Upper lobe of left lung (tissue), 6 donors: ENCODE measurements at regions not wholly inside any gene's neighbourhood (a gene's known extent, or its start where the extent isn't known, plus 50 kb on each side); places are given as distances from the start of the nearest gene placed in this dataset.
"Not testable (repeated sequence)": the region's sequence is repeated elsewhere in the genome, so short reads cannot be mapped to it uniquely, and the experiment has no call there.

Experiments
- ATAC-seq, 2 donors: fragments of 200-7000 bp; cut with Tn5 transposase; one replicate each; pipeline ENCODE4 v1.9.1; 2022; ENCODE audit warnings: mild to moderate bottlenecking in 2 of 2, moderate library complexity in 2 of 2; ENCODE audit not compliant: low FRiP score in 2 of 2
- DNase-seq, 2 donors: peaks; one replicate each; pipeline ENCODE4 v3.0.0-alpha.2; 2019 to 2020
- H3K27ac ChIP-seq, 4 donors: fragments of 200-600 bp; sonication (generic); one replicate each; pipeline ENCODE4 v1.5.1; 2016 to 2019
- H3K27me3 ChIP-seq, 4 donors: fragments of 200-600 bp; sonication (generic); one replicate each; pipeline ENCODE4 v1.5.1; 2017 to 2019
- H3K36me3 ChIP-seq, 4 donors: fragments of 200-600 bp; sonication (generic); one replicate each; pipeline ENCODE4 v1.5.1; 2016 to 2019
- H3K4me1 ChIP-seq, 4 donors: fragments of 200-600 bp; sonication (generic); one replicate each; pipeline ENCODE4 v1.5.1; 2018 to 2019
- H3K4me3 ChIP-seq, 4 donors: fragments of 200-600 bp; sonication (generic); one replicate each; pipeline ENCODE4 v1.5.1; 2017 to 2019; ENCODE audit warnings: mild to moderate bottlenecking in 2 of 4, moderate library complexity in 1 of 4
- H3K9me3 ChIP-seq, 4 donors: fragments of 200-600 bp; sonication (generic); one replicate each; pipeline ENCODE4 v1.5.1; 2018 to 2019
- EP300 ChIP-seq, 4 donors: sonication (generic); formaldehyde crosslinking; IDR thresholded peaks; one replicate each; pipeline ENCODE4 v1.5.1; 2017; ENCODE audit warnings: antibody characterized with exemption in 4 of 4, control low read depth in 2 of 4
- POLR2A ChIP-seq, 4 donors: fragments of 450-650 bp; IDR thresholded peaks; one replicate each; pipeline ENCODE4 v1.5.1; 2016 to 2017; ENCODE audit warnings: antibody characterized with exemption in 4 of 4, mild to moderate bottlenecking in 2 of 4
- POLR2AphosphoS5 ChIP-seq, 2 donors: sonication (generic); formaldehyde crosslinking; IDR thresholded peaks; one replicate each; pipeline ENCODE4 v1.5.1; 2017; ENCODE audit warnings: antibody characterized with exemption in 2 of 2
- WGBS, 2 donors: methylation state at CpG; one replicate each; pipeline ENCODE4 v1.1.5; 2017 to 2018; 5-methylcytosine and 5-hydroxymethylcytosine counted together
- TF ChIP-seq, protein P1 (sequence below), 6 experiments: fragments of 450-650 bp in 4 of 6; fragments of 200-600 bp in 2 of 6; sonication (generic) in 2 of 6; IDR thresholded peaks; one replicate each; pipeline ENCODE4 v1.5.1; 2016 to 2019; ENCODE audit warnings: antibody characterized with exemption in 6 of 6
- donor health status: DM: no; HTN: no; CAD: no; lungs with moderate emphysema.
- donor health status: DM: no; HTN: yes; CAD: no; lungs with severe emphysema.

- Histone ChIP-seq H3K4me3 (no peak overlapping the region), H3K9me3 (no peaks in the 10 kb centered on the region), H3K27ac (no peak overlapping the region), H3K4me1 (no peaks in the 10 kb centered on the region), H3K27me3 (no peaks in the 10 kb centered on the region), H3K36me3 (no peaks in the 10 kb centered on the region)
- ATAC-seq (no peak), DNase-seq (no peak)
- TF ChIP-seq POLR2A (IDR thresholded peaks at IDR 0.05) (no peak), EP300 (IDR thresholded peaks at IDR 0.05) (no peak), POLR2AphosphoS5 (IDR thresholded peaks at IDR 0.05) (no peak)
- TF ChIP-seq, protein P1, sequence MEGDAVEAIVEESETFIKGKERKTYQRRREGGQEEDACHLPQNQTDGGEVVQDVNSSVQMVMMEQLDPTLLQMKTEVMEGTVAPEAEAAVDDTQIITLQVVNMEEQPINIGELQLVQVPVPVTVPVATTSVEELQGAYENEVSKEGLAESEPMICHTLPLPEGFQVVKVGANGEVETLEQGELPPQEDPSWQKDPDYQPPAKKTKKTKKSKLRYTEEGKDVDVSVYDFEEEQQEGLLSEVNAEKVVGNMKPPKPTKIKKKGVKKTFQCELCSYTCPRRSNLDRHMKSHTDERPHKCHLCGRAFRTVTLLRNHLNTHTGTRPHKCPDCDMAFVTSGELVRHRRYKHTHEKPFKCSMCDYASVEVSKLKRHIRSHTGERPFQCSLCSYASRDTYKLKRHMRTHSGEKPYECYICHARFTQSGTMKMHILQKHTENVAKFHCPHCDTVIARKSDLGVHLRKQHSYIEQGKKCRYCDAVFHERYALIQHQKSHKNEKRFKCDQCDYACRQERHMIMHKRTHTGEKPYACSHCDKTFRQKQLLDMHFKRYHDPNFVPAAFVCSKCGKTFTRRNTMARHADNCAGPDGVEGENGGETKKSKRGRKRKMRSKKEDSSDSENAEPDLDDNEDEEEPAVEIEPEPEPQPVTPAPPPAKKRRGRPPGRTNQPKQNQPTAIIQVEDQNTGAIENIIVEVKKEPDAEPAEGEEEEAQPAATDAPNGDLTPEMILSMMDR (IDR thresholded peaks at IDR 0.05), result no peak
- WGBS, 2 donors, result 78 to 85% methylated on average over 13 to 18 of the region's 18 CpGs
These were observed 101.3 kb upstream of the SULF2 start for GRCh38 chr20:47886454-47887041.

- WGBS, 2 donors, result 81 to 91% methylated on average over 8 of the region's 8 CpGs
- no peak overlapping the region for H3K4me3 ChIP-seq
- no peak for TF ChIP-seq EP300 (IDR thresholded peaks at IDR 0.05)
- TF ChIP-seq POLR2A (IDR thresholded peaks at IDR 0.05), result no peak
- TF ChIP-seq POLR2AphosphoS5 (IDR thresholded peaks at IDR 0.05), result no peak
- TF ChIP-seq, protein P1 (IDR thresholded peaks at IDR 0.05), result no peak
- H3K9me3 ChIP-seq, result no peaks in the 10 kb centered on the region
- no peaks in the 10 kb centered on the region for H3K4me1 ChIP-seq
- ATAC-seq (no peak), DNase-seq (no peak)
- H3K27me3 ChIP-seq, result no peaks in the 10 kb centered on the region
- H3K36me3 ChIP-seq, result no peaks in the 10 kb centered on the region
- H3K27ac ChIP-seq, result no peak overlapping the region
These were observed 100.7 kb upstream of the SULF2 start for GRCh38 chr20:47885909-47886453.

- not testable (repeated sequence) for DNase-seq, H3K36me3 ChIP-seq, H3K9me3 ChIP-seq, H3K27ac ChIP-seq, H3K4me3 ChIP-seq, H3K4me1 ChIP-seq, H3K27me3 ChIP-seq, ATAC-seq
- 69 to 86% methylated on average over 1 of the region's 1 CpG for WGBS, 2 donors
These were observed 98.7 kb upstream of the SULF2 start for GRCh38 chr20:47883940-47884339.

DNA sequence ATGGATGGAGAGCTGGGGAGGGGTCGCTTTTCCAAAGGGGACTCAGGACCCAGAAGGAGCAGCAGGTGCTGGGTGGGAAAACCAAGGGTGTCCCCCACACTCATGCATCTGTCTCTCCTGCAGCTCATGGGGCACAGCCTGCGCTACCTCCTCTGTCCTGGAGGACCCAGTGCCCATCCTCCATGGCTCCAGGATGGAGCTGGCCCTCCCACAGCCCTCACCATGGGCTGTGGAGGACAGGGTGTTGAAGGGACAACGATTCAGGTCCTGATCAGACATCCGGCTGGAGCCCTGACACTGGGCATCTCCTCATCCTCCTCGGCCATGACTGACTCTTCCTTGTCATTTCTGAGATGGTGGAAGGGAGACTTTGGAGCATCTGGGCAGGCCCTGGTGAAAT, 97.9 kb upstream of the SULF2 start:
- DNase-seq (no peak), ATAC-seq (no peak)
- H3K9me3 ChIP-seq, result no peaks in the 10 kb centered on the region
- H3K27me3 ChIP-seq, result no peaks in the 10 kb centered on the region
- no peak for TF ChIP-seq EP300 (IDR thresholded peaks at IDR 0.05)
- TF ChIP-seq, protein P1 (IDR thresholded peaks at IDR 0.05), result no peak
- H3K36me3 ChIP-seq, result no peaks in the 10 kb centered on the region
- H3K27ac ChIP-seq, result no peak overlapping the region
- H3K4me1 ChIP-seq, result no peaks in the 10 kb centered on the region
- 78 to 91% methylated on average over 4 to 5 of the region's 5 CpGs for WGBS, 2 donors
- no peak overlapping the region for H3K4me3 ChIP-seq

GRCh38 chr20:47879771-47880170, 94.5 kb upstream of the SULF2 start:
- ATAC-seq, result no peak
- no peaks in the 10 kb centered on the region for H3K27me3 ChIP-seq

More at GRCh38 chr20:47879771-47880170, 94.5 kb upstream of the SULF2 start:
- Histone ChIP-seq H3K36me3 (no peaks in the 10 kb centered on the region), H3K4me1 (no peaks in the 10 kb centered on the region), H3K9me3 (no peaks in the 10 kb centered on the region), H3K27ac (no peak overlapping the region), H3K4me3 (no peak overlapping the region)
- DNase-seq, result no peak
- WGBS, 2 donors, result 93 to 95% methylated on average over 15 of the region's 15 CpGs
- TF ChIP-seq POLR2AphosphoS5 (IDR thresholded peaks at IDR 0.05) (no peak), EP300 (IDR thresholded peaks at IDR 0.05) (no peak), POLR2A (IDR thresholded peaks at IDR 0.05) (no peak)
- TF ChIP-seq, protein P1 (IDR thresholded peaks at IDR 0.05), result no peak
